C4-2B (cell line): ENCODE measurements at regions not wholly inside any gene's neighbourhood (a gene's known extent, or its start where the extent isn't known, plus 50 kb on each side); places are given as distances from the start of the nearest gene placed in this dataset.
"Not testable (repeated sequence)": the region's sequence is repeated elsewhere in the genome, so short reads cannot be mapped to it uniquely, and the experiment has no call there.

Source experiments
- H3K27ac ChIP-seq: fragments of 450-650 bp; 2 replicates; pipeline ENCODE4 v1.5.1; 2017
- CTCF ChIP-seq: fragments of 450-650 bp; conservative IDR thresholded peaks from 2 replicates; pipeline ENCODE4 v1.5.1; 2017; ENCODE audit warnings: mild to moderate bottlenecking
- ZFX ChIP-seq: fragments of 450-650 bp; IDR thresholded peaks from 2 replicates; pipeline ENCODE4 v1.6.1; 2017

- H3K27ac ChIP-seq, result no peak overlapping the region
- TF ChIP-seq CTCF (no peak), ZFX (no peak)
Measured at GRCh38 chr11:98495601-98496000, 525.1 kb upstream of the CNTN5 start.

GRCh38 chr11:98507208-98507607 is 513.5 kb upstream of the CNTN5 start:
- TF ChIP-seq ZFX (no peak), CTCF (no peak)
- H3K27ac ChIP-seq, result no peak overlapping the region

- no peak overlapping the region for H3K27ac ChIP-seq
- TF ChIP-seq CTCF (no peak), ZFX (no peak)
Measured at GRCh38 chr11:98512938-98513337, 507.8 kb upstream of the CNTN5 start.

- TF ChIP-seq CTCF (no peak), ZFX (no peak)
- no peak overlapping the region for H3K27ac ChIP-seq
Measured at GRCh38 chr11:98531576-98531975, 489.2 kb upstream of the CNTN5 start.

- no peak overlapping the region for H3K27ac ChIP-seq
- no peak for TF ChIP-seq ZFX
- TF ChIP-seq CTCF, result no peak
Measured at GRCh38 chr11:98536023-98536422, 484.7 kb upstream of the CNTN5 start.

- not testable (repeated sequence) for H3K27ac ChIP-seq
Measured at GRCh38 chr11:98538358-98538757, 482.4 kb upstream of the CNTN5 start.

GRCh38 chr11:98545544-98546175 is 475.1 kb upstream of the CNTN5 start:
- H3K27ac ChIP-seq, result no peak overlapping the region
- TF ChIP-seq CTCF (no peak), ZFX (no peak)

- no peak for TF ChIP-seq ZFX
- no peak for TF ChIP-seq CTCF
- no peak overlapping the region for H3K27ac ChIP-seq
Measured at GRCh38 chr11:98549571-98549970, 471.2 kb upstream of the CNTN5 start.
